Anterior cingulate cortex (tissue), 58 donors: ENCODE measurements at regions not wholly inside any gene's neighbourhood (a gene's known extent, or its start where the extent isn't known, plus 50 kb on each side); places are given as distances from the start of the nearest gene placed in this dataset.

Source experiments
- DNase-seq, 58 donors: peaks; one replicate each; lab custom pipeline; 2025; lab: John Stamatoyannopoulos, UW

DNA sequence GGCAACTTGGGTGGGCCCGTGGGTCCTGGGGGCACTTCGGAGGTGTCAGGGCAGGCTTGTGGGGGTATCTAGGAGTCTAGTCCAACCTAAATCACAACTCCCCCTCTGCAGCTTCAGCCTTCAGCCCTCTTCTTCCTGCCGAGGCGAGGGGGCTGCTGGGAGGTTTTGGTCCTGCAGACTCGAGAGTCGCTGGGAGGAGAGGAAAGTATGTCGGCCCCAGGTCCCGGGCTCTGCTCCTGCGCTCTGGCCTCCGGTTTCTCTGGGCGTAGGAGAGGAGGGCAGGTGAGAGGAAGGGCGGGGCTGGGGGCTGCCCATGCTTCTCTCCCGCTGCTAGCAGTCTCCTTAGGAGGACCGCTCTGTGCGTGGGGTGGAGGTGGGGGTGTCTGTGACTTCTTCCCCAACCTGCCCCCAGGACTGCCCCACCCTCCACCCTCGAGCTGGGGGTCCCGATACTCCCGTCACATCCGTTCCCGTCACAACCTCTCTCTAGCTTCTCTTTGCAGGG, 139.8 kb upstream of the COL5A1 start:
- no peak for DNase-seq

DNA sequence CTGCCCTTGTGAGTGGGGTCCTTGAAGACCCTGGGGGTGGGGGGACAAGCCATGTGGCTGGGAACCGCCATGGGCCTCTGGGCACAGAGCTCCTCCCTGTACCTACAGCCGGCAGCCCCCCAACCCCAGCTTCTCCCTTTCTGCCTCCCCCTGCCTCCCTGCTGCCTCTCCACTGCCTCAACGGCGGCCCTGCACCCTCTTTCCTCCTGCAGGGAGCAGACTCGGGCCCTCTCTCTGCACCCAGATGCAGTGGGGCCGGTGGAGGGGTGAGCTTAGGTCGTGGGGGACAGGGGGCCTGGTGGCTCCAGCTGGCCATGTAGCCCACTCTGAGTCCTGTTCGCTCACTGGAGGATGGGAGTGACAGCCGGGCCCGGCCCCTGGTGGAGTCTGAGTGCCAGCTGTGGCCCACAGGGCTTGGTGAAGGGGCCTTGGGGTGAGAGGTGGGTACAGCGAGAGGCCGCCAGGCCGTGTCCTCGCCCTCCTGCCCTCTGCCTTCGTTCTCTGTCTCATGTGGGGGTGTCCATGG, 139.3 kb upstream of the COL5A1 start:
- DNase-seq, result no peak

DNA sequence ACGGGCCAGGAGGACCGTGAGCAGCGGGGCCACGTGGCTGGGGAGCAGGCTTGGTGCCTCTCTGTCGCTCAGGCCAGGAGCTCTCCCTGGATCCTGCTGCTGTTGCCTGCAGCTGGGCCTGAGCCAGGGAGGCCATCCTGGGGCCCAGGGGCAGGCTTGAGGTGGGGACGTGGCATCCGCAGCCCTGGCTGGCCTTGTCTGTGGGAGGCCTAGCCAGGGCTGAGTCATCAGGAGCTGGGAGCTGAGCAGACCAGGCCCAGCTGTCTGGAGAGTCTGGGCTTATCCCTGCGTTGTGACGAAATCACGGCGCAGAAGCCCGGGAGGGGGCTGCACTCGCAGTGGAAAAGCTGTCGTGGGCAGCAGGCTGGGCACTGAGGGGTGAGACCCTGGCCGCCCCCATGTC, 138.8 kb upstream of the COL5A1 start:
- DNase-seq, result no peak

DNA sequence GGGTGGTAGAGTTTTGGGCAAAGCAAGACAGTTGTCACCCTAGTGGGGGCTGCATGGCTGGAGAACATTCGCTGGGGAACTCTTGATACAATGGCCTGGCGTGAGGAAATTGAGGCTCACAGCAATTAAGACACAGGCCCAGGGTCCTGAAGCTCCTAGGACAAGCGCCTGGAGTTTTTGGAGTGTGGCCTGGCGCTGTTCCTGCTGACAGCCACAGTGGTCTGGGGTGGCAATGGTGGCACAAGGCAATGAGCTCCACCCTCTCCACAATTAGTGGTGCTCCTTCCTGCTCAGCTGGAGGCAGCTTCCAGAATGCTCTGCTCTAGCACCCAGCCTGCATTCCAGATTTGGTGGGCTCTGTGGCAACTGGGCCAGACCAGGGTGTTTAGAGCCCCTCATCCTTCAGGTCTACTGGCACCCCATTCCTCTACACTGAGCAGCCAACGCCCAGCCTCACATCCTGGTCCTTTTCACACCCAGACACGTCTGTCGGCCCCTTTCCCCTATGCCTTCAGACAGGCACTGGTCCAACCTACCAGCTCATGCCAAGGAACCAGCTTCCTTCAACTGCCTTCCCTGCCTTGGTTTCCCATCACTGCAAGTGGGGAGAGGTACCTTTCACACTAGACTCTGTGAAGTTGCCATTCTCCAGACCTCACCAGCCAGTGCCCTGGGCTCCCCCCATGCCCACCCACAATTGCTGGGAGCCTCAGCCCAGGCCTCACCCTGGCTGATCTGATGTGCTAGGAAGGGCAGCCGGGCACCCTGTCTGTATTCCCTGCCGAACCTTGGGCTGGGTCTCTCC, 138.1 kb upstream of the COL5A1 start:
- DNase-seq, result no peak

DNA sequence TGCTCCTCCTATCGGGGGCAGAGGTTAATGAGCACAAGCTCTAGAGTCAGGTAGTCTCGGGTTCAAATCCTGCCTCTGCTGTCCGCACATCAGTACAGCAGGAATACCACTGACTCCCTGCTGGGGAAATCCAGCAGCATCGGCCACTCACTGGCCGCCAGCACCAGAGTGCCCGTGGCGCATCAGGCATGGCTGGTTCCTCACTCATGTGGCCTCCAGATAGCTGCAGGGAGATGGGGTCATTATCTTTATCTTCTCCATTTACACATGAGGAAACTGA, 137.6 kb upstream of the COL5A1 start:
- no peak for DNase-seq

DNA sequence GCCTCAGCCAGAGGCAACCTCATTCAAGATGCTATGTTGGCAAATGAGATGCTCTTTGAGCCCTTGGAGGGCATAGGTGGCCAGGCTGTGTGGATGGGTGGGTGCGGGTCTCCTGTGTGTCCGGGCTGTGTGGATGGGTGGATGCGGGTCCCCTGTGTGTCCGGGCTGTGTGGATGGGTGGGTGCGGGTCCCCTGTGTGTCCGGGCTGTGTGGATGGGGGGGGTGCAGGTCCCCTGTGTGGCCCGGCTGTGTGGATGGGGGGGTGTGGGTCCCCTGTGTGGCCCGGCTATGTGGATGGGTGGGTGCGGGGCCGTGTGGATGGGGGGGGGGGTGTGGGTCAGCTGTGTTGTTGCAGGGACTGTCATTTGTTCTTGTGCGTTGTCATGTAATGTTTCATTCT, 136.6 kb upstream of the COL5A1 start:
- DNase-seq, result no peak

DNA sequence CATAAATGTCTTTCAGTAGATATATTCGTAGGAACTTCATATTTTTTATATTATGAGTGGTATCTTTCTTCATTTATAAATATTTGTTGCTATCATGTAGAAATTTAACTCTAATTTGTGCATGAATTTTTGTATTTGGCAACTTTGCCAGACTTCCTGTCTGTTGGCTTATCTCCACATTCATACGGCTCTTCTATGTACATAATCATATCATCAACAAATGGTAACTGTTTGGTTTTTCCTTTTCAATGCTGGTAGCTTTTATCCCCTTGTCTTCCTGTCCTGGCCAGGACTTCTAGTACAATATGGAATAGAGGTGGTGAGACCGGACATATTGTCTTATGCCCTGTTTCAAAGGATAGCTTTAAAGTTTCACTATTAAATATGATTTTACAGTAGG, 132.3 kb upstream of the COL5A1 start:
- no peak for DNase-seq

DNA sequence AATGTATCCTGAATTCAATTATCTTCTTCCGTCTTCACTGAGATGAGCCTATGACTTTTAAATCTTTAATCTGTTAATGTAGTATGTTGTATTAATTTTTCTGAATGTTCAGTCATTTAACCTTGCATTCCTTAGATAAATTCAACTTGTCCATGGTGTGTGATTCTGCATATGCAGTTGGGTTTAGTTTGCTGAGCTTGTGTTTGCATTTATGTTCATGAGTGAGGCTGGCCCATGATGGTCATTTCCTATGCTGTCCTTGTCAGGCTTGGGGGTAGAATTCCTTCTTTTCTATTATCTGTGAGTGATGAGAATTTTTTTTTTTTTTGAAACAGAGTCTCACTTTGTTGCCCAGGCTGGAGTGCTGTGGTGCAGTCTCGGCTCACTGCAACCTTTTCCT, 131.8 kb upstream of the COL5A1 start:
- DNase-seq, result no peak

DNA sequence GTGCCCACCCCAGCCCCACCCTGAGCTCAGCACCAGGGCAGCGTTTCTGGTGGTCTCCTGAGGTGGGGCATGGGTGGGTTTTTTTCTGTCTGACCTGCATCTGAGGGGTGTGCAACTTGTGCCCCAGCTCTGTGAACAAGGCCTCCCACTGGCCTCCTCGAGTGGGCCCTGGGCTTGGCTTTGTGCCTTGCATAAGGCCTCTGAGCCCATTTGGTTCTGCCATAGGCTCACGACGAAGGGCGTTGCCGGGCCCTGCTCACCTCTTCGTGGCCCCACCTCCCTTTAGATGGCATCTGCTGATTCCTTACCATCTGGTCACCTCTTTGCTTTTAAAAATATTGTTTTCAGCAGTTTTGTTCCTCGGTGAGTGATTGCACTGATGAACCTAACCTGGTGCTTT, 127.1 kb upstream of the COL5A1 start:
- DNase-seq, result no peak

DNA sequence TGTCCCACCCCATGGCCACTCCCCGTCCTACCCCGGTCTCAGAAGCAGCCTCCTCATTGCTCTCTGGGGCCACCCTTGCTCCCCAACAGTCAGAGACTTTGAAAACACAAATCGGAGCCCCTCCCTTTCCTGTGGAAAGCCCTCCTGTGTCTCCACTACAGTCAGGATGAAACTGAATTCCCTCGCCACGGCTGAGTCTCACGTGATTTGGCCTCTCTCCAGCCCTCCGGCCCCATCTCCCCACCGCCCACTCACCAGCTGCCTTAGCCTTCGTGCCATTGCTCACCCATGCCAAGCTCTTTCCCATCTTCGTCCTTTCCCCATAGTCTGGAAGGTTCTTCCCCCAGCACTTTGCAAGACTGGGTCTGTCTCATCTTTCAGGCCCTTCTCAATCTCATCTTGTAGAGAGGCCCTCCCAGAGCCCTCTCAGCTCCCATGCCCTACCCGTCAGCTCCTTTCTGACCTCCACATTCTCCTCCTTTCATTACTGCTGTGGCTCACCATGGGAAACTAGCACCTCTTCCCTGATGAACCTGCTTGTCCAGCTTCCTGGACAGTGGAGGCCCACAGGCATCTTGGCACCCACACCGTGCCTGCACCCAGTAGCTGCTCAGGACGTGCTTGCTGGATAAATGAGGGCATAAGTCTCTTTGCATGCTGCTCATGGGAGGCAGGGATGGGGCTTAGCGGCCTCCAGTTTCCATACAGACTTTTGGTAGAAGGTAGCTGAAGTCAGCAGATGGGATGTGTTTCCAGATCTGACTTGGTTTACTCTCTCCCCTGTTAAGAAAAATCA, 126.4 kb upstream of the COL5A1 start:
- no peak for DNase-seq

DNA sequence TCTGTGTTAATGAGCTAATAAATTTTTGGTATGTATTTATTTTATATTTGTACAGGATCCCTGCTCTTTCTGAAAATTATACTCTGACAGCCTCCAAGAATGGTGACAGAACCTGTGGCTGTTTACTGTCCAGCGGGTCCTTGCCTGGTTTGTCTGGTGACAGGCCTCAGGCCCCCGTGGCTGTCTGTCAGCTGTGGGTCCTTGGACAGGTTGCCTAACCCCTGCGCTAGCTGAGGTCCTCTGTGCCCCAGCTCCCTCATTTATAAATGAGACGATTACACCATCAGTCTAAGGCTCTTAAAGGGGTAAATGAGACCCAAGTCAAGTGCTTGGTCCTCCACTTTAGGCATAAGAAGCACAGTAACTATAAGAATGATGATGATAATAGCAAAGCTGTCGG, 125.1 kb upstream of the COL5A1 start:
- no peak for DNase-seq

DNA sequence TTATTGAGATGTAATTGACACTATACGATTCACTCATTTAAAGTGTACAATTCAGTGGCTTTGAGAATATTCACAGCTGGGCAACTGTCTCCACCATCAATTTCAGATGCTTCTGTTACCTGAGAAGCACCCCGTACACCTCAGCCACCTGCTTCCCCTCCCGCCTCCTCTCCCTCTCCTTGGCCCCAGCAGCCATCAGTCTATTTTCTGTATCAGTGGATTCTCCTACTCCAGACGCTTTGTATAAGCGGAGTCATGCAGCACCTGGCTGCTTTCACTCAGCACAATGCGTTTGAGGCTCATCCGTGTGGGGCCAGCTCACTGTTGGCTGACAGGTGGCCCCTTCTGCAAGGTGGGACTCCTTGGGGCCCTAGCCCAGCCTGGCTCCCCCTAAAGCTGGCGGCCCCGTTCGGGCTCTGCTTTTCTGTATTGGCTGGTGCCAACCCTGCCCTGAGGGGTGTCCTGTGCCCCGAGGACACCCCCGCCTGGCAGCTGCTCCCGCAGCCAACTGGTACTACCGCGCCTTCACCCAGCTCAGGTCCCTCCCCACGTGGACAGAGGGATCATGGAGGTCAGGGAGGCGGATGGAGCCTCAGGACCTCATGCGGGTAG, 124.4 kb upstream of the COL5A1 start:
- no peak for DNase-seq

DNA sequence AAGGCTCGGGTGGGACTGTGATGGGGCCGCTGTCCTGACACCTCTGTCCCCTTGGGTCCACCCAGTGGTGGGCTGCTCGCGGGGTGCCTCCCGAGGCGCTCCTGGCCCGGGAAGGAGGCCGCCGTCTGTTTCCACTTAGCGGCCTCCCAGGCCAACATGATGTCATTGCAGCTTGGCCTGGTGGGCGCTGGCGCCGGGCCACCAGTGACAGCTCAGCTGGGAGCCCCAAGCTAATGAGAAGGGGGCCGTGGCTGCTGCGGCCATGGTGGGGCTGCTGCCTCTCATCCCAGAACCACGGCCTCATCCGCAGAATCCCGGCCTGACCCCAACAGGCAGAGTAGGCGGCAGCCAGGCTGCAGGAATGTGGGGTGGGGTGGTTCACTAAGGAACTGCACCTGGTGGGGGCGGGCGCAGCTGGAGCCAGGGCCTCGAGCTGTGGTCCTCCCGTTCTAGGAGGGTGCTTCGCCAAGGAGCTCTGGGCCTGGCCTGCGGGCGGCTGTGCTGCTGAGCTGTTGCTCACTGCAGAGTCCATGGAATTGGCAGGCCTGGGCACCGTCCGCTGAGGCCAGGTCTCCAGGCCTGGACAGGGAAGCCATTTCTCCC, 123.5 kb upstream of the COL5A1 start:
- no peak for DNase-seq

DNA sequence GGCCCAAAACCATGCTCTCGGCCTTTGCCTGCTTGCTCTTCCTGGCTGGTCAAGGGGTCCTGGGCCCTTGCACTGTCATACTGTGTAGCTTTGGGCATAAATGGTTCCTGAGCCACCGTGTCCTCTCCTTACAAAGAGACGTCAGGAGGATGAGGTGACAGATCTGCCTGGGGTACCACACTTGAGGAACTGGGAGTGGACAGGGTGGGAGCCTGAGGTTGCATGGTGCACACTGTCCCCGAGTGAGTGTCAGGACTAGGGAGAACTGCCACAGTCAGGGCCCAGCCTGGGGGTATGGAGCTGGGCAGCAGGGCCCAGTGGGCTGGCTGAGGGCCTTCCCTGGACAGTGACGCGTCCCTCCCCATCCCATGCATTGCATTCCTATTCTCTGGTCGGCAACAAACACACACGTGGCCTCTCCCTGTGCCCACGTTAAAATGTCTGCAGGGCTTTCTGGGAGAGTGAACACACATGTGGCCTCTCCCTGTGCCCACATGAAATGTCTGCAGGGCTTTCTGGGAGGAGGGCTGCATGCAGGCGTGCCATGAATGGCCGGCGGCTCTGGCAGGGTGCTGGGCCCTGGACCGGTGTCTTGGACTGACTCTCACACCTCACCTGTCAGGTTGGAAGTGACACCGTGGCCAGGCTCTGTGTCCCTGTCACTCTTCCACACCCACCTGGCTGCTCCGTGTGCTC, 122.1 kb upstream of the COL5A1 start:
- DNase-seq, result no peak

DNA sequence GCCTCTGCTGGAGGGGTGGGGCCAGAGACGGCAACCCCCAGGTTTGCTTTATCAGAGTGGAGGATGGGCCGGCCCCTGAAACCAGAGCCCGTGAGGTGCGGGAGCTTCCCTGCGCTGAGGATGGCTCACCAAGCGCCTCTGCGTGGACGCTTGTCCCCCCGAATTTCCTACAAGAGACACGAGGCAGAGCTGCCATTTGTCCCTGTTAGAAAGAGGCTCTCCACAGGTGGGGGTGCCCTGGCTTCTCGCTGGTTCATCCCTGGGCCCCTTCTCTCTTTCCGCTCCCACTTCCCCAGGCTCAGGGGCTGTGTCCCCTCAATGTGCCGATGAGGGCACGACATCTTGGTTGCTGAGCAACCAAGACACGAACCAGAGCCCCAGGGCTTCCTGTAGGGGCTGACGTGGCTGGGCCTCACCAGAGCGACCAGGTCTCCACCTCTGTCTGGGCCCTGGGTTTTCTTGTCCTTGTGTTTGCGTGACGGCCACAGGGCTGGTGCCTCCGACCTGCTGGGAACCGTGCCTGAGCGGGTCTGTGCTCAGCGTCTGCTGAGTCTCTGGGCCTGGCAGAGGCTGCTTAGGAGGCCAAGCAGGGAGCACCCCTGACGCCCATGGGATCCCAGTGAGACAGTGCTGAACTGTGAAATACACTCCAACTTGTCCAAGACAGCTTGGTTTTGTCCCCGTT, 119.6 kb upstream of the COL5A1 start:
- no peak for DNase-seq

DNA sequence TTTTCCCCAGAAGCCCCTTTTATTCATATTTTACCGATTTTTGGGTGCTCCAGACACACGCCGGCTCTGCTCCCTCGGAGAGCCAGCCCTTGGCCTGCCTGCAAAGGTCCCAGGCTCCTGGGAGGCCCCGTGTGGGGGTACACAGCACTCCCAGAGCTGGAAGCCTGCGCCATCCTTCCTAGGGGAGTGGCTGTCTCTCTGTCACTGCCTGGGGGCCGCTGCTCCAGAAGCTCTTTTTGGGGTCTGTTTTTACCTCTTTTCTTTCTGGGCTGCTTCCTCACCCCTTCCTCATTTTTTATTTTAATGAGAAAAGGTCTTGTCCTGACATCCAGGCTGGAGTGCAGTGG, 119.1 kb upstream of the COL5A1 start:
- no peak for DNase-seq

DNA sequence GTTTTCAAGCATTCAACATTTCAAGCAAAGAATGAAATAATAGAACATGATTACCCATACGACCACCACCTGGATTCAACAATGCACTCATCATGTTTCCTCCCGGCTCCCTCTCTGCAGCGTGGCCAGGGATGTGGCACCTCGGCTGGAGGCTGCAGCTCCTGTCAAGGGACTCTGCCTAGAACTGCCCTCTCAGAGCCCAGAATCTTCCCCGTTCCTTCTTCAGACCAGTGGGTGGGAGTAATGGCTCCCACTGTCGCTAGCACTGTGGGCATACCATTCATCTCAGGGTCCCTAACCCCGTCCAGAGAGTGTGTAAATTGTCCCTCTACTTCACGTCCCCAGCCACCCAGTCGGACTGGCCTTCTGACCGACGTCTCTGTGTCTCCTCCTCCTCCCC, 118.6 kb upstream of the COL5A1 start:
- DNase-seq, result no peak

DNA sequence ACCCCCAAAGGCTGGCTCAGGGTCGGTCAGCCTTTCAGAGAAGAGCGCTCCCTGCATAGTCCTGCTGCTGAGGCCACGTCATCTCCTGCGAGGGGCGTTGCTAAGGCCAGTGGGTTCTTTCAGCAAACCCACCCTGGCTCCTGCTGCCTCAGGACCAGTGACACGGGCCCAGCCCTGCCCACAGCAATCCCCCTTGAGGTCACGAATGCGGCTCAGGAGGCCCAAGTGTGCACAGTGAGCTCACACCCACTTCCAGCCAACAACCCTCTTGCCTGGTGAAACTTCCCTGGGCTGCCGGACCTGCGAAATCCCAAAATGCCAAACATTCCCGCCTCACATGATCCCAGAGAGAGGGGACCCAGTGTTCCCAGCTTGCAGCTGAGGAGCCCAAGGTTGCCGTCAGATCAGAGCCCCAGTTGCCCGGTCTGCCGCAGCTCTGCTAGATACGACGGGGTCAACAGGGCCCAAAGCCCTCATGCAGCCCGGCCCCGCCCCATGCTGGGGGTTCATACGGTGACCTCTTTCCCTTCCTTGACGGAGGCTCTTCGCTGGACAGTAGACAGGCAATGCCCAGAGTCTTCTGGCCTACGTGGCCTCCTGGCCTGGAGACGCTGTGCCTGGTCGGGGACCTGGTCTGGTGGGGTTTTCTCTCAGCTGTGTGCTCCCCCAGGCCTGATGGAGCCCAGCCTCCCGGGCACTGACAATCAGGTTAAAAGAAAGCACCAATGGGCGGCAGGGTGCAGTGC, 116.4 kb upstream of the COL5A1 start:
- no peak for DNase-seq
